K562 (cell line): ENCODE measurements at regions not wholly inside any gene's neighbourhood (a gene's known extent, or its start where the extent isn't known, plus 50 kb on each side); places are given as distances from the start of the nearest gene placed in this dataset.

ENCODE experiments used
- ATAC-seq: fragments of 200-7000 bp; cut with Tn5 transposase; 3 replicates; pipeline ENCODE4 v1.9.1; 2020; ENCODE audit warnings: moderate library complexity
- BruUV-seq: library from RNA; stranded (reverse); fragments of 400-500 nt; replicated peaks from 2 replicates; lab custom pipeline; 2021; lab: Mats Ljungman, UMichigan
- CTCF ChIA-PET: fragments of 300-600 bp; formaldehyde crosslinking; extraction: SDS; loops from one replicate; lab custom pipeline; 2021; ENCODE audit warnings: low intra/inter-chr PET ratio; lab: Yijun Ruan, JAX
- POLR2A ChIA-PET: fragments of 300-600, 350-650 bp; sonication (Branson Sonifier 250); formaldehyde crosslinking; extraction: SDS; loops from one replicate; lab custom pipeline; 2021; ENCODE audit warnings: antibody characterized with exemption, inconsistent platforms; lab: Yijun Ruan, JAX
- DNase-seq, 4 experiments: peaks; one replicate each; pipeline versions ENCODE4 v3.0.0 to v3.0.0-alpha.2; 2011 to 2018; ENCODE audit warnings: low spot score in 3 of 4, mixed read lengths in 3 of 4; ENCODE audit errors: extremely low read depth in 1 of 4
- FAIRE-seq: peaks from 2 replicates; lab custom pipeline; 2011; peaks lifted over from hg19 to GRCh38; lab: Jason Lieb, UNC
- H2AFZ ChIP-seq: 2 replicates; pipeline ENCODE4 v1.6.0; 2011; ENCODE audit warnings: low read depth, low read length, control low read depth, inconsistent platforms
- H3K27ac ChIP-seq: fragments of 200-600 bp; 3 replicates; pipeline ENCODE4 v1.8.0; 2011; ENCODE audit warnings: low read depth, mild to moderate bottlenecking, control low read depth, inconsistent platforms, low read length, moderate library complexity, mixed read lengths; ENCODE audit errors: extremely low read depth
- H3K27me3 ChIP-seq, 2 experiments: fragments of 300-600 bp in 1 of 2; 2 replicates in 1 of 2; 3 replicates in 1 of 2; pipeline versions ENCODE4 v1.6.0 to v1.8.0; 2011; ENCODE audit warnings: inconsistent platforms in 2 of 2, low read length in 2 of 2, mild to moderate bottlenecking in 1 of 2, mixed read lengths in 1 of 2, moderate library complexity in 1 of 2; ENCODE audit not compliant: control insufficient read depth in 2 of 2, insufficient read depth in 2 of 2
- H3K36me3 ChIP-seq: fragments of 300-600 bp; 3 replicates; pipeline ENCODE4 v1.8.0; 2011; ENCODE audit warnings: mild to moderate bottlenecking, low read length, inconsistent platforms; ENCODE audit not compliant: control insufficient read depth, insufficient read depth
- H3K4me1 ChIP-seq, 2 experiments: fragments of 200-600 bp in 1 of 2; replicated peaks in 1 of 2; 2 replicates in 1 of 2; 3 replicates in 1 of 2; pipeline versions ENCODE4 v1.5.1 to v1.8.0; 2011; ENCODE audit warnings: inconsistent platforms in 2 of 2, low read length in 2 of 2, mild to moderate bottlenecking in 1 of 2, mixed read lengths in 1 of 2, moderate library complexity in 1 of 2; ENCODE audit not compliant: control insufficient read depth in 2 of 2, insufficient read depth in 2 of 2
- H3K4me2 ChIP-seq: 2 replicates; pipeline ENCODE4 v1.6.1; 2011; ENCODE audit warnings: low read length, control low read depth, inconsistent platforms, mixed read lengths; ENCODE audit not compliant: insufficient read depth
- H3K4me3 ChIP-seq: fragments of 200-600 bp; sonication (generic), shearing (Covaris generic); 2 replicates; pipeline ENCODE4 v1.5.1; 2016; ENCODE audit warnings: control low read depth, inconsistent platforms
- H3K79me2 ChIP-seq: fragments of 200-600 bp; 3 replicates; pipeline ENCODE4 v1.8.0; 2011; ENCODE audit warnings: low read length, inconsistent platforms; ENCODE audit not compliant: control insufficient read depth, insufficient read depth
- H3K9ac ChIP-seq, 2 experiments: 2 replicates each; pipeline versions ENCODE4 v1.6.0 to v1.6.1; 2011; ENCODE audit warnings: low read depth in 2 of 2, low read length in 2 of 2, control low read depth in 1 of 2, inconsistent platforms in 1 of 2, mild to moderate bottlenecking in 1 of 2, mixed read lengths in 1 of 2; ENCODE audit not compliant: insufficient read depth in 1 of 2
- H3K9me1 ChIP-seq: one replicate; pipeline ENCODE4 v1.6.0; 2011; ENCODE audit warnings: inconsistent platforms, mild to moderate bottlenecking, low read length, moderate library complexity; ENCODE audit not compliant: control insufficient read depth, insufficient read depth
- H3K9me3 ChIP-seq: replicated peaks from 2 replicates; pipeline ENCODE4 v1.5.1; 2011; ENCODE audit warnings: low read depth, low read length, inconsistent platforms; ENCODE audit not compliant: control insufficient read depth, insufficient read depth
- H4K20me1 ChIP-seq: replicated peaks from 2 replicates; pipeline ENCODE4 v1.6.1; 2011; ENCODE audit warnings: low read length, inconsistent platforms, mixed read lengths; ENCODE audit not compliant: control insufficient read depth, insufficient read depth
- ARID3A ChIP-seq: IDR thresholded peaks from 2 replicates; pipeline ENCODE4 v1.6.1; 2012; ENCODE audit warnings: low read depth, low read length, improper control_type of control experiment, borderline replicate concordance
- EGR1 ChIP-seq: fragments of 450-650 bp; conservative IDR thresholded peaks from 2 replicates; pipeline ENCODE4 v1.6.1; 2017; ENCODE audit warnings: mild to moderate bottlenecking
- TCF7L2 ChIP-seq: fragments of 150-350 bp; IDR thresholded peaks from 2 replicates; pipeline ENCODE4 v1.6.1; 2016; ENCODE audit warnings: low read depth, mild to moderate bottlenecking, low read length, moderate library complexity
- ZNF24 ChIP-seq: fragments of 450-650 bp; IDR thresholded peaks from 2 replicates; pipeline ENCODE4 v1.6.1; 2016
- ZNF512 ChIP-seq: IDR thresholded peaks from 2 replicates; pipeline ENCODE4 v1.6.1; 2016; ENCODE audit warnings: missing genetic modification characterization, missing compliant biosample characterization
- WGBS: fragments of 100-300 bp; shearing (Covaris generic); methylation state at CpG from one replicate; pipeline ENCODE4 v1.1.6; 2016; ENCODE audit warnings: low coverage, mixed read lengths; ENCODE audit not compliant: insufficient coverage; ENCODE audit errors: missing lambda C conversion rate; 5-methylcytosine and 5-hydroxymethylcytosine counted together
- in situ Hi-C: fragments of 300-500 bp; cut with MboI; formaldehyde crosslinking; loops from 4 replicates; pipeline ENCODE4 v1.15.0; 2018; ENCODE audit warnings: inconsistent platforms, mixed read lengths
- intact Hi-C: fragments of 100-400 bp; cut with micrococcal nuclease; formaldehyde crosslinking; loops from 2 replicates; pipeline ENCODE4 v1.14.2; 2022
- TF ChIP-seq, protein P1 (sequence below): fragments of 450-650 bp; IDR thresholded peaks from 2 replicates; pipeline ENCODE4 v1.6.1; 2016; ENCODE audit warnings: low read depth
- TF ChIP-seq, protein P2 (sequence below): sonication (generic); formaldehyde crosslinking; IDR thresholded peaks from 2 replicates; pipeline ENCODE4 v1.8.1; 2023; ENCODE audit warnings: mild to moderate bottlenecking, missing genetic modification reagents, moderate library complexity

- no peak overlapping the region for H2AFZ ChIP-seq
- ChIA-PET CTCF (no interaction called here), POLR2A (interaction anchor here (0.8 kb wide), 1 partner anchor 112 kb away, joined by 3 read pairs; no protein-coding TSS in a partner anchor)
- H3K27ac ChIP-seq = no peak overlapping the region
- ATAC-seq = no peak
- H3K4me3 ChIP-seq = no peak overlapping the region
- H3K27me3 ChIP-seq = peaks cover 4 to 12% of the 10 kb centered on the region in 2 experiments; a peak in 3 of 5 replicates
- H3K4me2 ChIP-seq = no peak overlapping the region
- no TSS peak for BruUV-seq
- in situ Hi-C loops = no loop called here
- H3K9me1 ChIP-seq = no peaks in the 10 kb centered on the region
- H3K4me1 ChIP-seq = peaks cover 0 to 8% of the 10 kb centered on the region in 2 experiments; a peak in 1 of 5 replicates
- no peak overlapping the region for H3K9ac ChIP-seq
- H3K79me2 ChIP-seq = no peaks in the 10 kb centered on the region
- intact Hi-C loops = no loop called here
- no peaks in the 10 kb centered on the region for H3K9me3 ChIP-seq
- peak in 1 of 4 experiments; percentile 6 for DNase-seq
- H3K36me3 ChIP-seq = no peaks in the 10 kb centered on the region
- no peaks in the 10 kb centered on the region for H4K20me1 ChIP-seq
- no peak for FAIRE-seq
- WGBS = 4% methylated on average over 10 of the region's 10 CpGs
- TF ChIP-seq EGR1 = 0 out of 2 replicates have a peak, but pooled peaks have one; percentile 34
- TF ChIP-seq ZNF24 = no peak
- no peak for TF ChIP-seq TCF7L2
- TF ChIP-seq, protein P1, sequence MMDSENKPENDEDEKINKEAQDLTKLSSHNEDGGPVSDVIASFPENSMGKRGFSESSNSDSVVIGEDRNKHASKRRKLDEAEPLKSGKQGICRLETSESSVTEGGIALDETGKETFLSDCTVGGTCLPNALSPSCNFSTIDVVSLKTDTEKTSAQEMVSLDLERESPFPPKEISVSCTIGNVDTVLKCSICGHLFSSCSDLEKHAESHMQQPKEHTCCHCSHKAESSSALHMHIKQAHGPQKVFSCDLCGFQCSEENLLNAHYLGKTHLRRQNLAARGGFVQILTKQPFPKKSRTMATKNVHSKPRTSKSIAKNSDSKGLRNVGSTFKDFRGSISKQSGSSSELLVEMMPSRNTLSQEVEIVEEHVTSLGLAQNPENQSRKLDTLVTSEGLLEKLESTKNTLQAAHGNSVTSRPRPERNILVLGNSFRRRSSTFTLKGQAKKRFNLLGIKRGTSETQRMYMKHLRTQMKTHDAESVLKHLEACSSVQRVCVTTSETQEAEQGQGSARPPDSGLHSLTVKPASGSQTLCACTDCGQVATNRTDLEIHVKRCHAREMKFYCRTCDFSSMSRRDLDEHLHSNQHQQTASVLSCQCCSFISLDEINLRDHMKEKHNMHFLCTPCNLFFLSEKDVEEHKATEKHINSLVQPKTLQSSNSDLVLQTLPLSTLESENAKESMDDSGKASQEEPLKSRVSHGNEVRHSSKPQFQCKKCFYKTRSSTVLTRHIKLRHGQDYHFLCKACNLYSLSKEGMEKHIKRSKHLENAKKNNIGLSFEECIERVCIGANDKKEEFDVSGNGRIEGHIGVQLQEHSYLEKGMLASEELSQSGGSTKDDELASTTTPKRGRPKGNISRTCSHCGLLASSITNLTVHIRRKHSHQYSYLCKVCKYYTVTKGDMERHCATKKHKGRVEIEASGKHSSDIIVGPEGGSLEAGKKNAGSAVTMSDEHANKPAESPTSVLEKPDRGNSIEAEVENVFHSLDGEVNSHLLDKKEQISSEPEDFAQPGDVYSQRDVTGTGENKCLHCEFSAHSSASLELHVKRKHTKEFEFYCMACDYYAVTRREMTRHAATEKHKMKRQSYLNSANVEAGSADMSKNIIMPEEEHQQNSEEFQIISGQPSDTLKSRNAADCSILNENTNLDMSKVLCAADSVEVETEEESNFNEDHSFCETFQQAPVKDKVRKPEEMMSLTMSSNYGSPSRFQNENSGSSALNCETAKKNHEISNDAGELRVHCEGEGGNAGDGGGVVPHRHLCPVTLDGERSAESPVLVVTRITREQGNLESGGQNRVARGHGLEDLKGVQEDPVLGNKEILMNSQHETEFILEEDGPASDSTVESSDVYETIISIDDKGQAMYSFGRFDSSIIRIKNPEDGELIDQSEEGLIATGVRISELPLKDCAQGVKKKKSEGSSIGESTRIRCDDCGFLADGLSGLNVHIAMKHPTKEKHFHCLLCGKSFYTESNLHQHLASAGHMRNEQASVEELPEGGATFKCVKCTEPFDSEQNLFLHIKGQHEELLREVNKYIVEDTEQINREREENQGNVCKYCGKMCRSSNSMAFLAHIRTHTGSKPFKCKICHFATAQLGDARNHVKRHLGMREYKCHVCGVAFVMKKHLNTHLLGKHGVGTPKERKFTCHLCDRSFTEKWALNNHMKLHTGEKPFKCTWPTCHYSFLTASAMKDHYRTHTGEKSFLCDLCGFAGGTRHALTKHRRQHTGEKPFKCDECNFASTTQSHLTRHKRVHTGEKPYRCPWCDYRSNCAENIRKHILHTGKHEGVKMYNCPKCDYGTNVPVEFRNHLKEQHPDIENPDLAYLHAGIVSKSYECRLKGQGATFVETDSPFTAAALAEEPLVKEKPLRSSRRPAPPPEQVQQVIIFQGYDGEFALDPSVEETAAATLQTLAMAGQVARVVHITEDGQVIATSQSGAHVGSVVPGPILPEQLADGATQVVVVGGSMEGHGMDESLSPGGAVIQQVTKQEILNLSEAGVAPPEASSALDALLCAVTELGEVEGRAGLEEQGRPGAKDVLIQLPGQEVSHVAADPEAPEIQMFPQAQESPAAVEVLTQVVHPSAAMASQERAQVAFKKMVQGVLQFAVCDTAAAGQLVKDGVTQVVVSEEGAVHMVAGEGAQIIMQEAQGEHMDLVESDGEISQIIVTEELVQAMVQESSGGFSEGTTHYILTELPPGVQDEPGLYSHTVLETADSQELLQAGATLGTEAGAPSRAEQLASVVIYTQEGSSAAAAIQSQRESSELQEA = no peak
- TF ChIP-seq, protein P2, sequence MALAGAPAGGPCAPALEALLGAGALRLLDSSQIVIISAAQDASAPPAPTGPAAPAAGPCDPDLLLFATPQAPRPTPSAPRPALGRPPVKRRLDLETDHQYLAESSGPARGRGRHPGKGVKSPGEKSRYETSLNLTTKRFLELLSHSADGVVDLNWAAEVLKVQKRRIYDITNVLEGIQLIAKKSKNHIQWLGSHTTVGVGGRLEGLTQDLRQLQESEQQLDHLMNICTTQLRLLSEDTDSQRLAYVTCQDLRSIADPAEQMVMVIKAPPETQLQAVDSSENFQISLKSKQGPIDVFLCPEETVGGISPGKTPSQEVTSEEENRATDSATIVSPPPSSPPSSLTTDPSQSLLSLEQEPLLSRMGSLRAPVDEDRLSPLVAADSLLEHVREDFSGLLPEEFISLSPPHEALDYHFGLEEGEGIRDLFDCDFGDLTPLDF (CRISPR knock-in tag) = no peak
- 0 out of 2 replicates have a peak, but pooled peaks have one; percentile 62 for TF ChIP-seq ZNF512 (tag)
- TF ChIP-seq ARID3A = no peak
Measured at GRCh38 chr18:22300665-22301636, 116.8 kb downstream of the CTAGE1 start.
